GM13977 (cell line): ENCODE measurements at regions not wholly inside any gene's neighbourhood (a gene's known extent, or its start where the extent isn't known, plus 50 kb on each side); places are given as distances from the start of the nearest gene placed in this dataset.

Experiments used
- DNase-seq: peaks from one replicate; pipeline ENCODE4 v3.0.0; 2012; ENCODE audit warnings: low spot score
- in situ Hi-C: fragments of 300-500 bp; cut with MboI; formaldehyde crosslinking; loops from one replicate; pipeline ENCODE4 v1.12.0; 2022; ENCODE audit warnings: low sequenced_read_pairs, low pct_unique_long_range_greater_than_20kb, mixed read lengths, inconsistent platforms; ENCODE audit not compliant: unreplicated experiment
- TF ChIP-seq, protein P1 (sequence below): IDR thresholded peaks from 2 replicates; pipeline ENCODE4 v1.5.1; 2012; ENCODE audit warnings: mild to moderate bottlenecking, control low read depth; ENCODE audit not compliant: insufficient read depth; ENCODE audit errors: extremely low read depth, missing control alignments

DNA sequence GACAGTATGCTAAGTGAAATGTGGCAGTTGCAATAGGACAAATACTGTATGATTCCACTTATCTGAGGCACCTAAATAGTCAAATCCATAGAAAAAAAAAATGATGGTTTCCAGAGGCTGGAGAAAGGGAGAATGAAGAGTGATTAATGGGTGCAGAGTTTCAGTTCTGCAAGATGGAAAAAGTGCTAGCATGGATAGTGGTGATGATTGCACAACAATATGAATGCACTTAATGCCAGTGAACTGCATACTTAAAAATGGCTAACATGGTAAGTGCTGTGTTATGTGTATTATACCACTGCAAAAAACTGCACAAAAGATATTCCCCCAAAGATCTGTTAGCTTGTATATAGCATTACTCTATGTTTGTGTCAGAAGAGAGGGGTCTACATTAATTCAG lies 185.4 kb downstream of the INHBB start:
- TF ChIP-seq, protein P1, sequence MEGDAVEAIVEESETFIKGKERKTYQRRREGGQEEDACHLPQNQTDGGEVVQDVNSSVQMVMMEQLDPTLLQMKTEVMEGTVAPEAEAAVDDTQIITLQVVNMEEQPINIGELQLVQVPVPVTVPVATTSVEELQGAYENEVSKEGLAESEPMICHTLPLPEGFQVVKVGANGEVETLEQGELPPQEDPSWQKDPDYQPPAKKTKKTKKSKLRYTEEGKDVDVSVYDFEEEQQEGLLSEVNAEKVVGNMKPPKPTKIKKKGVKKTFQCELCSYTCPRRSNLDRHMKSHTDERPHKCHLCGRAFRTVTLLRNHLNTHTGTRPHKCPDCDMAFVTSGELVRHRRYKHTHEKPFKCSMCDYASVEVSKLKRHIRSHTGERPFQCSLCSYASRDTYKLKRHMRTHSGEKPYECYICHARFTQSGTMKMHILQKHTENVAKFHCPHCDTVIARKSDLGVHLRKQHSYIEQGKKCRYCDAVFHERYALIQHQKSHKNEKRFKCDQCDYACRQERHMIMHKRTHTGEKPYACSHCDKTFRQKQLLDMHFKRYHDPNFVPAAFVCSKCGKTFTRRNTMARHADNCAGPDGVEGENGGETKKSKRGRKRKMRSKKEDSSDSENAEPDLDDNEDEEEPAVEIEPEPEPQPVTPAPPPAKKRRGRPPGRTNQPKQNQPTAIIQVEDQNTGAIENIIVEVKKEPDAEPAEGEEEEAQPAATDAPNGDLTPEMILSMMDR, result no peak
- in situ Hi-C loops, result no loop called here

DNA sequence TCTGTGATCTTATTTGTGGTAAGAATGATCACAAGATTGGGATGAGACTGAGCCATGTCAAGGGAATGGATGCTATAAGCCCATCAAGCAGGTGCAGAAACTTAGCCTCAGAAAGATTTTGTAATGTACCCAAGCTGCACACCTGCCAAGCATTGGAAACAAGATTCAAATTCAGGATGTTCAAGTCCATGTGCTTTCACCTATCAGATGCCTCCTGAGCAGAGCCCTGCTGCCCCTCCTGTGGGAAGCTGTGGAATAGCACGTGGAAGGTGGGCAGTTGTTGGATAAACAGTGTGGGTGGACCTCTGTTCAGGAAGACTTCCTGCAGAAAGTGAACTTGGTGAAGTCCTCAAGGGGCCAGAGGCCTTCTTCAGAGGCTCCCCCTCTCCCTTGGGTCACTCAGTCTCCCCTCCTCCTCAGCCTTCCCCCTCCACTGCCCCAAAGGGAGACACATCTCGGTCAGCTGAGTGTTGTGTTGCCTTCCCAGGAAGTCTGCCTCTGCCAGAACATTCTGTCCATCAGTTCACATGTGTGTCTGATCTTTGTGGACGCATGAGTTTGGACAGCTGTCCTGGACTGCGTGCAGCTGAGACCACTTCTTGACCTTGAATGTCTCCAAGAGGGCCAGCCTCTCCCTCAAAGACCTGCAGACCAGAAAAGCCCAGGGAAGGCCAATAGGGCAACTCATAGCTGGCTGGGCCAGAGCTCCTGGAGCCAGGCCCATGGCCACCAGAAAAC lies 186.1 kb downstream of the INHBB start:
- DNase-seq, result no peak

More for the DNA sequence above, 185.4 kb downstream of the INHBB start:
- DNase-seq, result no peak

DNA sequence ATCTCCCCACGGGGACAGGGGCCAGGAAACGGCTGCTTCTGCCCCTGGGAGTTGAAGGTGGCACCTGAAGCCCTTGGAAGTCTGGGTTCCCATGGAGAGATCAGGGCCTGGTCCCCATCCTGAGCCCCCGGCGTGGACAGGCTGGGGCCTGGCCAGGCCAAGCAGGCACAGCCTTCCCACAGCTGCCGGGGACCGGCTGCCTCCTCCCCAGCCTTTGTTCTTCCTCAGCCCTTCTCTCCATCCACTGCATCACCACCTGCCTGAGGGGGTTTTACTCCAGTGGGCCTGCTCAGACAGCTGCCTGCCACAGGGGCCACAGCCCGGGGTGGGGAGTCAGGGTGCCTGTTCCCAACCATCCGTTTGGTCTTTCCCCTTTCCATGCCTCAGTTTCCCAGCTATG lies 187.7 kb downstream of the INHBB start:
- in situ Hi-C loops, result no loop called here
- TF ChIP-seq, protein P1, result no peak
- DNase-seq, result no peak

More for the DNA sequence above, 186.1 kb downstream of the INHBB start:
- in situ Hi-C loops, result no loop called here
- TF ChIP-seq, protein P1, result no peak

DNA sequence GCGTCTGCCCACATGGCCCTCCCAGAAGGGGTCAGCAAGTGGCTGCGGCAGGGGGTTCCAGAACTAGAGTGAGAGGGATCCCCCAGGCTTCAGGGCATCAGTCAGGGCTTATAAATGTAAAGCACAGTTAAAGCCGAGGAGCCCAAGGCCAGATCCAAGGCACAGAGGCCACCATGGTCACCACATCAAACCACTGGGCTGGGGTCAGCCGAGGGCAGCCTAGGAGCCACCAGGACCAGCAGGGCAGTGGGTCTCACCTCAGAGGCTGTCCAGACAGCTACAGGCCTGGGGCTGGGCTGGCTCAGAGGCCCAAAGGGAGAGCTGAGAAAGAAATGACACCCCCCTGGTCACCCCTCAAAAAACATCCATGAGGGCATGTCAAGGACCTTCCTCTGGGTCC lies 188.5 kb downstream of the INHBB start:
- in situ Hi-C loops, result no loop called here

DNA sequence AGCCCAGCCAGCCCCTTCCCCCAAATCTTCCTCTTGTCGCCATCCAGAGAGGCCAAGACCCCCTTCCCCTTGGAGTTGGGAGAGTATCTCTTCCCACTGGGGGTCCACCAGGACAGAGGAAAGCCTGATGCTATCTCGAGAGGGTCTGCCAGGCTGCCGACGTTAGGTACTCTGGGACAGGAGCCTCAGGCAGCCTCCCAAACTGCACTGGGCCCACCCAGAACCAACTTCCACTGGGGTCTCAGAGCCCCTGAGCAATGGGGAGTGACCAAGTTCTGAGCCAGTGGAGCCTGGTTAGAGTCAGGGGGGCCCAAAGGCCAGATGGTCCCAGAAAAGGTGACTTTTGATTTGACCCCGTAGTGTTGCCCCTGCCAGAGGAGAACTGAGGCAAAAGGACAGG lies 189.1 kb downstream of the INHBB start:
- TF ChIP-seq, protein P1, result no peak
- no peak for DNase-seq
- in situ Hi-C loops, result no loop called here

More for the DNA sequence above, 188.5 kb downstream of the INHBB start:
- no peak for DNase-seq
- TF ChIP-seq, protein P1, result no peak

DNA sequence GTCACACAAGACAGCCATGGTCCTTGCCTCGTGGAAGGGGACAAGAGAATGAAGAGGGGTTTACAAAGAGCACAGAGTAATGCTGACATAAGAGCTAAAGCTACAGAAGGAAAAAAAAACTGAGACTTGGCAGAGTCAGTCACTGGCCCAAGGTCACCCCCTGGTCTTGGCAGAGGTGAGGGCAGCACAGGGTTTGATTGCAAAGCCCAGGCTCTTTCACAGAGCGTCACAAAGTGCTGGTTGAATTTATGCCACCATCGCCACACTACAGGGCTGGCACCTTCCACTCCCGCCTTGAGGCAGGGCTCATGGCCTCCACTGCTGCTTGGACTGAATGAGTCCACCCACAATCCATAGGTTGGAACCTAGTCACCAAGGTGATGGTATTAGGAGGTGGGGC lies 190.2 kb downstream of the INHBB start:
- in situ Hi-C loops, result no loop called here
- no peak for DNase-seq
- TF ChIP-seq, protein P1, result no peak
